AG09309 (cell line): ENCODE measurements at regions not wholly inside any gene's neighbourhood (a gene's known extent, or its start where the extent isn't known, plus 50 kb on each side); places are given as distances from the start of the nearest gene placed in this dataset.
"Not testable (repeated sequence)": the region's sequence is repeated elsewhere in the genome, so short reads cannot be mapped to it uniquely, and the experiment has no call there.

Experiments used
- DNase-seq: peaks from one replicate; pipeline ENCODE4 v3.0.0-alpha.2; 2010; ENCODE audit warnings: low read depth
- H3K4me3 ChIP-seq: 2 replicates; pipeline ENCODE4 v1.5.1; 2011; ENCODE audit warnings: mild to moderate bottlenecking, low read depth, low read length, moderate library complexity; ENCODE audit not compliant: control insufficient read depth
- CTCF ChIP-seq: IDR thresholded peaks from 2 replicates; pipeline ENCODE4 v1.5.1; 2011; ENCODE audit warnings: mild to moderate bottlenecking, low read depth, low read length, inconsistent platforms; ENCODE audit not compliant: insufficient read depth, control insufficient read depth; ENCODE audit errors: missing control alignments

- no peak for TF ChIP-seq CTCF
- DNase-seq, result no peak
- H3K4me3 ChIP-seq, result no peak overlapping the region
Observed at GRCh38 chr12:29891792-29892191, 108.0 kb upstream of the TMTC1 start.

GRCh38 chr12:29889737-29890136 lies 106.0 kb upstream of the TMTC1 start:
- DNase-seq, result no peak
- peak; percentile 48 for TF ChIP-seq CTCF
- H3K4me3 ChIP-seq, result no peak overlapping the region

GRCh38 chr12:29888777-29889176 lies 105.0 kb upstream of the TMTC1 start:
- DNase-seq, result no peak
- no peak overlapping the region for H3K4me3 ChIP-seq
- TF ChIP-seq CTCF, result no peak

- not testable (repeated sequence) for DNase-seq, H3K4me3 ChIP-seq
Observed at GRCh38 chr12:29884957-29885356, 101.2 kb upstream of the TMTC1 start.

GRCh38 chr12:29883941-29884554 lies 100.3 kb upstream of the TMTC1 start:
- no peak for TF ChIP-seq CTCF
- no peak for DNase-seq
- H3K4me3 ChIP-seq, result no peak overlapping the region

GRCh38 chr12:29883525-29883924 lies 99.8 kb upstream of the TMTC1 start:
- no peak for TF ChIP-seq CTCF
- no peak overlapping the region for H3K4me3 ChIP-seq
- no peak for DNase-seq

GRCh38 chr12:29882846-29883245 lies 99.1 kb upstream of the TMTC1 start:
- no peak for DNase-seq
- H3K4me3 ChIP-seq, result no peak overlapping the region
- TF ChIP-seq CTCF, result no peak
